B cell (primary cell): ENCODE measurements at regions not wholly inside any gene's neighbourhood (a gene's known extent, or its start where the extent isn't known, plus 50 kb on each side); places are given as distances from the start of the nearest gene placed in this dataset.

Experiments
- EZH2 ChIP-seq: IDR thresholded peaks from 2 replicates; pipeline ENCODE4 v1.6.1; 2012; ENCODE audit warnings: borderline replicate concordance, low read depth, mild to moderate bottlenecking, moderate library complexity, low read length; ENCODE audit not compliant: insufficient read depth, poor library complexity, severe bottlenecking
- TF ChIP-seq, protein P1 (sequence below): fragments of 200-600 bp; IDR thresholded peaks from one replicate; pipeline ENCODE4 v1.8.0; 2022; ENCODE audit warnings: antibody characterized with exemption, mild to moderate bottlenecking

DNA sequence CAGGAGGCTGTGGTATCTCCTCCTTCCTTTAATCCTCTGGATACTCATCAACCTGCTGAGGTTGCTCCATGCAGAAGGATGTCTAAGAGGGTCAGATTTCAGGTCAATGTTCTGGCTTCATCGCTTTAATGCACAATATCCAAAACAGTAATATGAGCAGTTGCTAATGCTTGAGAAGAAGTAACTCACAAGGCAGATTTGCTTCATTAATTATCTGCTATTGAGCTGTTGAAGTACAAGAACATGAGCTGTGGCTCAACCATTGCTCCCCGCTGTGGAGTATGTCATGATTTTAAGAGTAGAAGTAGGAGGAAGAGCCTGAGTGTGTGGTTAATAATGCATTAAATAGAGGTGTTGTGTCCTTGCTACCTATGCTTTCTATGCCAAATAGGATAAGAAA lies 1412.9 kb upstream of the ALCAM start:
- TF ChIP-seq, protein P1, sequence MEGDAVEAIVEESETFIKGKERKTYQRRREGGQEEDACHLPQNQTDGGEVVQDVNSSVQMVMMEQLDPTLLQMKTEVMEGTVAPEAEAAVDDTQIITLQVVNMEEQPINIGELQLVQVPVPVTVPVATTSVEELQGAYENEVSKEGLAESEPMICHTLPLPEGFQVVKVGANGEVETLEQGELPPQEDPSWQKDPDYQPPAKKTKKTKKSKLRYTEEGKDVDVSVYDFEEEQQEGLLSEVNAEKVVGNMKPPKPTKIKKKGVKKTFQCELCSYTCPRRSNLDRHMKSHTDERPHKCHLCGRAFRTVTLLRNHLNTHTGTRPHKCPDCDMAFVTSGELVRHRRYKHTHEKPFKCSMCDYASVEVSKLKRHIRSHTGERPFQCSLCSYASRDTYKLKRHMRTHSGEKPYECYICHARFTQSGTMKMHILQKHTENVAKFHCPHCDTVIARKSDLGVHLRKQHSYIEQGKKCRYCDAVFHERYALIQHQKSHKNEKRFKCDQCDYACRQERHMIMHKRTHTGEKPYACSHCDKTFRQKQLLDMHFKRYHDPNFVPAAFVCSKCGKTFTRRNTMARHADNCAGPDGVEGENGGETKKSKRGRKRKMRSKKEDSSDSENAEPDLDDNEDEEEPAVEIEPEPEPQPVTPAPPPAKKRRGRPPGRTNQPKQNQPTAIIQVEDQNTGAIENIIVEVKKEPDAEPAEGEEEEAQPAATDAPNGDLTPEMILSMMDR, result no peak
- TF ChIP-seq EZH2, result no peak
